K562 (cell line): ENCODE measurements at regions not wholly inside any gene's neighbourhood (a gene's known extent, or its start where the extent isn't known, plus 50 kb on each side); places are given as distances from the start of the nearest gene placed in this dataset.

Source experiments
- ATAC-seq: fragments of 200-7000 bp; cut with Tn5 transposase; 3 replicates; pipeline ENCODE4 v1.9.1; 2020; ENCODE audit warnings: moderate library complexity
- BruUV-seq: library from RNA; stranded (reverse); fragments of 400-500 nt; replicated peaks from 2 replicates; lab custom pipeline; 2021; lab: Mats Ljungman, UMichigan
- CTCF ChIA-PET: fragments of 300-600 bp; formaldehyde crosslinking; extraction: SDS; loops from one replicate; lab custom pipeline; 2021; ENCODE audit warnings: low intra/inter-chr PET ratio; lab: Yijun Ruan, JAX
- POLR2A ChIA-PET: fragments of 300-600, 350-650 bp; sonication (Branson Sonifier 250); formaldehyde crosslinking; extraction: SDS; loops from one replicate; lab custom pipeline; 2021; ENCODE audit warnings: antibody characterized with exemption, inconsistent platforms; lab: Yijun Ruan, JAX
- DNase-seq, 4 experiments: peaks; one replicate each; pipeline versions ENCODE4 v3.0.0 to v3.0.0-alpha.2; 2011 to 2018; ENCODE audit warnings: low spot score in 3 of 4, mixed read lengths in 3 of 4; ENCODE audit errors: extremely low read depth in 1 of 4
- FAIRE-seq: peaks from 2 replicates; lab custom pipeline; 2011; peaks lifted over from hg19 to GRCh38; lab: Jason Lieb, UNC
- H2AFZ ChIP-seq: 2 replicates; pipeline ENCODE4 v1.6.0; 2011; ENCODE audit warnings: low read depth, low read length, control low read depth, inconsistent platforms
- H3K27ac ChIP-seq: fragments of 200-600 bp; 3 replicates; pipeline ENCODE4 v1.8.0; 2011; ENCODE audit warnings: low read depth, mild to moderate bottlenecking, control low read depth, inconsistent platforms, low read length, moderate library complexity, mixed read lengths; ENCODE audit errors: extremely low read depth
- H3K27me3 ChIP-seq, 2 experiments: fragments of 300-600 bp in 1 of 2; 2 replicates in 1 of 2; 3 replicates in 1 of 2; pipeline versions ENCODE4 v1.6.0 to v1.8.0; 2011; ENCODE audit warnings: inconsistent platforms in 2 of 2, low read length in 2 of 2, mild to moderate bottlenecking in 1 of 2, mixed read lengths in 1 of 2, moderate library complexity in 1 of 2; ENCODE audit not compliant: control insufficient read depth in 2 of 2, insufficient read depth in 2 of 2
- H3K36me3 ChIP-seq: fragments of 300-600 bp; 3 replicates; pipeline ENCODE4 v1.8.0; 2011; ENCODE audit warnings: mild to moderate bottlenecking, low read length, inconsistent platforms; ENCODE audit not compliant: control insufficient read depth, insufficient read depth
- H3K4me1 ChIP-seq, 2 experiments: fragments of 200-600 bp in 1 of 2; replicated peaks in 1 of 2; 2 replicates in 1 of 2; 3 replicates in 1 of 2; pipeline versions ENCODE4 v1.5.1 to v1.8.0; 2011; ENCODE audit warnings: inconsistent platforms in 2 of 2, low read length in 2 of 2, mild to moderate bottlenecking in 1 of 2, mixed read lengths in 1 of 2, moderate library complexity in 1 of 2; ENCODE audit not compliant: control insufficient read depth in 2 of 2, insufficient read depth in 2 of 2
- H3K4me2 ChIP-seq: 2 replicates; pipeline ENCODE4 v1.6.1; 2011; ENCODE audit warnings: low read length, control low read depth, inconsistent platforms, mixed read lengths; ENCODE audit not compliant: insufficient read depth
- H3K4me3 ChIP-seq: fragments of 200-600 bp; sonication (generic), shearing (Covaris generic); 2 replicates; pipeline ENCODE4 v1.5.1; 2016; ENCODE audit warnings: control low read depth, inconsistent platforms
- H3K79me2 ChIP-seq: fragments of 200-600 bp; 3 replicates; pipeline ENCODE4 v1.8.0; 2011; ENCODE audit warnings: low read length, inconsistent platforms; ENCODE audit not compliant: control insufficient read depth, insufficient read depth
- H3K9ac ChIP-seq, 2 experiments: 2 replicates each; pipeline versions ENCODE4 v1.6.0 to v1.6.1; 2011; ENCODE audit warnings: low read depth in 2 of 2, low read length in 2 of 2, control low read depth in 1 of 2, inconsistent platforms in 1 of 2, mild to moderate bottlenecking in 1 of 2, mixed read lengths in 1 of 2; ENCODE audit not compliant: insufficient read depth in 1 of 2
- H3K9me1 ChIP-seq: one replicate; pipeline ENCODE4 v1.6.0; 2011; ENCODE audit warnings: inconsistent platforms, mild to moderate bottlenecking, low read length, moderate library complexity; ENCODE audit not compliant: control insufficient read depth, insufficient read depth
- H3K9me3 ChIP-seq: replicated peaks from 2 replicates; pipeline ENCODE4 v1.5.1; 2011; ENCODE audit warnings: low read depth, low read length, inconsistent platforms; ENCODE audit not compliant: control insufficient read depth, insufficient read depth
- H4K20me1 ChIP-seq: replicated peaks from 2 replicates; pipeline ENCODE4 v1.6.1; 2011; ENCODE audit warnings: low read length, inconsistent platforms, mixed read lengths; ENCODE audit not compliant: control insufficient read depth, insufficient read depth
- ATF1 ChIP-seq, 2 experiments: fragments of 450-650 bp in 1 of 2; IDR thresholded peaks; 2 replicates each; pipeline ENCODE4 v1.6.1; 2016; ENCODE audit warnings: missing compliant biosample characterization in 1 of 2, missing genetic modification characterization in 1 of 2
- CC2D1A ChIP-seq: fragments of 450-650 bp; IDR thresholded peaks from 2 replicates; pipeline ENCODE4 v1.6.1; 2017; ENCODE audit warnings: mild to moderate bottlenecking
- GTF2B ChIP-seq: IDR thresholded peaks from 2 replicates; pipeline ENCODE4 v1.6.1; 2011; ENCODE audit not compliant: insufficient read length; ENCODE audit errors: extremely low read depth
- HNRNPL ChIP-seq: fragments of 200-400 bp; formaldehyde crosslinking; IDR thresholded peaks from 2 replicates; pipeline ENCODE4 v1.6.1; 2017; ENCODE audit warnings: low read depth, mild to moderate bottlenecking, low read length
- HNRNPUL1 ChIP-seq: fragments of 200-400 bp; formaldehyde crosslinking; IDR thresholded peaks from 2 replicates; pipeline ENCODE4 v1.6.1; 2017; ENCODE audit warnings: low read length
- NR2C1 ChIP-seq, 2 experiments: fragments of 450-650 bp; IDR thresholded peaks; 2 replicates each; pipeline ENCODE4 v1.6.1; 2017; ENCODE audit warnings: mild to moderate bottlenecking in 2 of 2, antibody characterized with exemption in 1 of 2, inconsistent platforms in 1 of 2, missing compliant biosample characterization in 1 of 2, missing genetic modification characterization in 1 of 2
- NR3C1 ChIP-seq: sonication (generic); formaldehyde crosslinking; IDR thresholded peaks from 2 replicates; pipeline ENCODE4 v1.8.1; 2022; ENCODE audit warnings: missing genetic modification reagents
- SMARCA4 ChIP-seq: fragments of 450-650 bp; IDR thresholded peaks from 2 replicates; pipeline ENCODE4 v1.6.1; 2016
- TCFL5 ChIP-seq: fragments of 250-450 bp; sonication (Bioruptor Pico); conservative IDR thresholded peaks from 2 replicates; pipeline ENCODE4 v1.6.1; 2021; ENCODE audit warnings: mild to moderate bottlenecking, moderate library complexity, matching md5 sums
- TSC22D4 ChIP-seq: fragments of 450-650 bp; IDR thresholded peaks from 2 replicates; pipeline ENCODE4 v1.6.1; 2016; ENCODE audit warnings: missing genetic modification characterization, missing biosample characterization, control low read depth
- ZNF143 ChIP-seq: sonication (generic); formaldehyde crosslinking; IDR thresholded peaks from 2 replicates; pipeline ENCODE4 v1.9.0; 2022; ENCODE audit warnings: mild to moderate bottlenecking, missing genetic modification reagents
- ZSCAN32 ChIP-seq: fragments of 450-650 bp; formaldehyde crosslinking; IDR thresholded peaks from 2 replicates; pipeline ENCODE4 v1.4.0; 2020; ENCODE audit warnings: mild to moderate bottlenecking, moderate library complexity
- WGBS: fragments of 100-300 bp; shearing (Covaris generic); methylation state at CpG from one replicate; pipeline ENCODE4 v1.1.6; 2016; ENCODE audit warnings: low coverage, mixed read lengths; ENCODE audit not compliant: insufficient coverage; ENCODE audit errors: missing lambda C conversion rate; 5-methylcytosine and 5-hydroxymethylcytosine counted together
- in situ Hi-C: fragments of 300-500 bp; cut with MboI; formaldehyde crosslinking; loops from 4 replicates; pipeline ENCODE4 v1.15.0; 2018; ENCODE audit warnings: inconsistent platforms, mixed read lengths
- intact Hi-C: fragments of 100-400 bp; cut with micrococcal nuclease; formaldehyde crosslinking; loops from 2 replicates; pipeline ENCODE4 v1.14.2; 2022
- TF ChIP-seq, protein P1 (sequence below): fragments of 450-650 bp; IDR thresholded peaks from 2 replicates; pipeline ENCODE4 v1.6.1; 2016; ENCODE audit warnings: low read depth, mild to moderate bottlenecking, moderate library complexity
- TF ChIP-seq, protein P2 (sequence below): fragments of 200-800 bp; sonication (Bioruptor generic); IDR thresholded peaks from 2 replicates; pipeline ENCODE4 v1.6.1; 2017; ENCODE audit warnings: missing genetic modification characterization, missing compliant biosample characterization
- TF ChIP-seq, protein P3 (sequence below): sonication (generic); formaldehyde crosslinking; IDR thresholded peaks from 2 replicates; pipeline ENCODE4 v1.8.0; 2023; ENCODE audit warnings: mild to moderate bottlenecking, missing genetic modification reagents
- TF ChIP-seq, protein P4 (sequence below): fragments of 450-650 bp; formaldehyde crosslinking; IDR thresholded peaks from 2 replicates; pipeline ENCODE4 v1.4.0; 2020; ENCODE audit warnings: mild to moderate bottlenecking, moderate library complexity

DNA sequence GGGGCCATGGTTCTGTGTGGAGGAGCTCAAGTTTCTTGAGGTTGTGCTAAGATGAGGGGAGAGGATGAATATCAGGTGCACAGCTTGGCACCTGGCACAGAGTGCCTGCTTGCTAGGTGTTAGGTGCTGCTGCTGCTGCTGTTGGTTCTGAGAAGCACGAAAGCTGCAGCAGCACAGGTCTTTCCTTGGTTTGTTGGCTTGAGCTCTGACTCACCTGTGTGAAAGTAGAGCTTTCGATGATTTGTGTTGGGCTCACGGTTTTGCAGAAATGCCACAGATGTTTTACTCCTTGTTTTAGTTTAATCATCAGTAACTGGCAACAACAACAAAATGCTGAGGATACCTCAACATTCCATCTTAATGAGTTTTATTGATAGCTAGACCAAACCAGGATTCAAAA, 221.6 kb downstream of the BRINP2 start:
- no peak overlapping the region for H3K9ac ChIP-seq
- no TSS peak for BruUV-seq
- no peaks in the 10 kb centered on the region for H3K79me2 ChIP-seq
- H3K9me3 ChIP-seq: no peaks in the 10 kb centered on the region; the same call in 1 of the 2 replicates
- no peak overlapping the region for H3K27ac ChIP-seq
- no peaks in the 10 kb centered on the region for H3K36me3 ChIP-seq
- DNase-seq: no peak
- intact Hi-C loops (no loop called here), in situ Hi-C loops (no loop called here)
- 0% methylated on average over 3 of the region's 3 CpGs for WGBS
- no peak for ATAC-seq
- no peaks in the 10 kb centered on the region for H3K9me1 ChIP-seq
- no peaks in the 10 kb centered on the region for H4K20me1 ChIP-seq
- CTCF ChIA-PET: no interaction called here
- no peak overlapping the region for H3K4me3 ChIP-seq
- FAIRE-seq: no peak
- H2AFZ ChIP-seq: no peak overlapping the region
- no peaks in the 10 kb centered on the region for H3K4me1 ChIP-seq
- no peak overlapping the region for H3K4me2 ChIP-seq
- POLR2A ChIA-PET: no interaction called here
- no peaks in the 10 kb centered on the region for H3K27me3 ChIP-seq
- TF ChIP-seq TCFL5 (CRISPR knock-in tag) (no peak), ZSCAN32 (CRISPR knock-in tag) (no peak), NR3C1 (CRISPR knock-in tag) (no peak), GTF2B (no peak), ATF1 (CRISPR knock-in tag; IDR thresholded peaks at IDR 0.05) (no peak), ATF1 (tag; IDR thresholded peaks at IDR 0.05) (no peak), TSC22D4 (tag) (no peak), HNRNPUL1 (no peak), NR2C1 (IDR thresholded peaks at IDR 0.05) (no peak), NR2C1 (tag; IDR thresholded peaks at IDR 0.05) (no peak), ZNF143 (CRISPR knock-in tag) (no peak), CC2D1A (no peak), HNRNPL (no peak), SMARCA4 (no peak)
- TF ChIP-seq, protein P1, sequence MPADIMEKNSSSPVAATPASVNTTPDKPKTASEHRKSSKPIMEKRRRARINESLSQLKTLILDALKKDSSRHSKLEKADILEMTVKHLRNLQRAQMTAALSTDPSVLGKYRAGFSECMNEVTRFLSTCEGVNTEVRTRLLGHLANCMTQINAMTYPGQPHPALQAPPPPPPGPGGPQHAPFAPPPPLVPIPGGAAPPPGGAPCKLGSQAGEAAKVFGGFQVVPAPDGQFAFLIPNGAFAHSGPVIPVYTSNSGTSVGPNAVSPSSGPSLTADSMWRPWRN: no peak
- TF ChIP-seq, protein P2, sequence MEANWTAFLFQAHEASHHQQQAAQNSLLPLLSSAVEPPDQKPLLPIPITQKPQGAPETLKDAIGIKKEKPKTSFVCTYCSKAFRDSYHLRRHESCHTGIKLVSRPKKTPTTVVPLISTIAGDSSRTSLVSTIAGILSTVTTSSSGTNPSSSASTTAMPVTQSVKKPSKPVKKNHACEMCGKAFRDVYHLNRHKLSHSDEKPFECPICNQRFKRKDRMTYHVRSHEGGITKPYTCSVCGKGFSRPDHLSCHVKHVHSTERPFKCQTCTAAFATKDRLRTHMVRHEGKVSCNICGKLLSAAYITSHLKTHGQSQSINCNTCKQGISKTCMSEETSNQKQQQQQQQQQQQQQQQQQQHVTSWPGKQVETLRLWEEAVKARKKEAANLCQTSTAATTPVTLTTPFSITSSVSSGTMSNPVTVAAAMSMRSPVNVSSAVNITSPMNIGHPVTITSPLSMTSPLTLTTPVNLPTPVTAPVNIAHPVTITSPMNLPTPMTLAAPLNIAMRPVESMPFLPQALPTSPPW (CRISPR knock-in tag): no peak
- TF ChIP-seq, protein P3, sequence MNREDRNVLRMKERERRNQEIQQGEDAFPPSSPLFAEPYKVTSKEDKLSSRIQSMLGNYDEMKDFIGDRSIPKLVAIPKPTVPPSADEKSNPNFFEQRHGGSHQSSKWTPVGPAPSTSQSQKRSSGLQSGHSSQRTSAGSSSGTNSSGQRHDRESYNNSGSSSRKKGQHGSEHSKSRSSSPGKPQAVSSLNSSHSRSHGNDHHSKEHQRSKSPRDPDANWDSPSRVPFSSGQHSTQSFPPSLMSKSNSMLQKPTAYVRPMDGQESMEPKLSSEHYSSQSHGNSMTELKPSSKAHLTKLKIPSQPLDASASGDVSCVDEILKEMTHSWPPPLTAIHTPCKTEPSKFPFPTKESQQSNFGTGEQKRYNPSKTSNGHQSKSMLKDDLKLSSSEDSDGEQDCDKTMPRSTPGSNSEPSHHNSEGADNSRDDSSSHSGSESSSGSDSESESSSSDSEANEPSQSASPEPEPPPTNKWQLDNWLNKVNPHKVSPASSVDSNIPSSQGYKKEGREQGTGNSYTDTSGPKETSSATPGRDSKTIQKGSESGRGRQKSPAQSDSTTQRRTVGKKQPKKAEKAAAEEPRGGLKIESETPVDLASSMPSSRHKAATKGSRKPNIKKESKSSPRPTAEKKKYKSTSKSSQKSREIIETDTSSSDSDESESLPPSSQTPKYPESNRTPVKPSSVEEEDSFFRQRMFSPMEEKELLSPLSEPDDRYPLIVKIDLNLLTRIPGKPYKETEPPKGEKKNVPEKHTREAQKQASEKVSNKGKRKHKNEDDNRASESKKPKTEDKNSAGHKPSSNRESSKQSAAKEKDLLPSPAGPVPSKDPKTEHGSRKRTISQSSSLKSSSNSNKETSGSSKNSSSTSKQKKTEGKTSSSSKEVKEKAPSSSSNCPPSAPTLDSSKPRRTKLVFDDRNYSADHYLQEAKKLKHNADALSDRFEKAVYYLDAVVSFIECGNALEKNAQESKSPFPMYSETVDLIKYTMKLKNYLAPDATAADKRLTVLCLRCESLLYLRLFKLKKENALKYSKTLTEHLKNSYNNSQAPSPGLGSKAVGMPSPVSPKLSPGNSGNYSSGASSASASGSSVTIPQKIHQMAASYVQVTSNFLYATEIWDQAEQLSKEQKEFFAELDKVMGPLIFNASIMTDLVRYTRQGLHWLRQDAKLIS (CRISPR knock-in tag): no peak
- TF ChIP-seq, protein P4, sequence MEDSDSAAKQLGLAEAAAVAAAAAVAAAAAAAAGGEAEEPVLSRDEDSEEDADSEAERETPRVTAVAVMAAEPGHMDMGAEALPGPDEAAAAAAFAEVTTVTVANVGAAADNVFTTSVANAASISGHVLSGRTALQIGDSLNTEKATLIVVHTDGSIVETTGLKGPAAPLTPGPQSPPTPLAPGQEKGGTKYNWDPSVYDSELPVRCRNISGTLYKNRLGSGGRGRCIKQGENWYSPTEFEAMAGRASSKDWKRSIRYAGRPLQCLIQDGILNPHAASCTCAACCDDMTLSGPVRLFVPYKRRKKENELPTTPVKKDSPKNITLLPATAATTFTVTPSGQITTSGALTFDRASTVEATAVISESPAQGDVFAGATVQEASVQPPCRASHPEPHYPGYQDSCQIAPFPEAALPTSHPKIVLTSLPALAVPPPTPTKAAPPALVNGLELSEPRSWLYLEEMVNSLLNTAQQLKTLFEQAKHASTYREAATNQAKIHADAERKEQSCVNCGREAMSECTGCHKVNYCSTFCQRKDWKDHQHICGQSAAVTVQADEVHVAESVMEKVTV (CRISPR knock-in tag): no peak
